Activated CD4-positive, CD25-positive, alpha-beta regulatory T cell treated with anti-CD3 and anti-CD28 coated beads, Interleukin-2, amount 50 U/mL, for 24 hours (primary cell): ENCODE measurements at regions not wholly inside any gene's neighbourhood (a gene's known extent, or its start where the extent isn't known, plus 50 kb on each side); places are given as distances from the start of the nearest gene placed in this dataset.

Experiments
- ATAC-seq, 2 donors: fragments of 150-1000 bp; cut with Tn5 transposase; one replicate each; pipeline ENCODE4 v1.10.0; 2021; ENCODE audit warnings: mild to moderate bottlenecking in 1 of 2, moderate library complexity in 1 of 2

DNA sequence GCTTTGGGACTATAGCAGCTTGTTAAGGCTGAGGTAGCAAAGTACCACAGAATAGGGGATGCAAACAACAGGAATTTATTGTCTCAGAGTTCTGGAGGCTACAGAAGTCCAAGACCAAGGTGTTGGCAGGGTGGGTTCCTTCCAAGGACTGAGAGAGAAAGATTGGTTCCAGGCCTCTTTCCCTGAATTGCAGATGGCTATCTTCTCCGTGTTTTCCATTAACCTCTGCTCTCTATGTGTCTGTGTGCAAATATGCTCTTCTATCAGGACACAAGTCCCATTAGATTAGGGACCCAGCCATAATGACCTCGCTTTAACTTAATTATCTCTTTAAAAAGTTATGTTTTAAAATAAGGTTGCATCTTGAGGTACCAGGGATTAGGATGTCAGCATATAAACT lies 1732.9 kb upstream of the SLC10A2 start:
- no peak for ATAC-seq

DNA sequence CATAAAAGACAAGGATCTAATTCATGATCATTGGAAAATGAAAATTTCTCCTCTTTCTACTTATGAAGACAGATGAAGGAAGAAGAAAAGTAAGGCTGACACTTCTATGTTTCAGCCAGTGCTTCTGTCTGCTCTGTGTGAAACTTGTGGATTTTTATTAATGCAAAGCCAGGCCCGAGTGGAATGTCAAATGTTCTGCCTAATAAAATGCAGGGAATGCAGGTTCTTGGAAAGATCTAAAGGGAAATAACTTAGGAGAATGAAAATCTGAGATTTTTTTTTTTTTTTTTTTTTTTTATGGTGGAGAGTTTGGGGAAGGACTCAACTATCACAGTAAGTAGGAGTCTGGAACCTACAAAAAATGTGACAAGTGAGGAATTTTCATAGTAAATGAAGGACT lies 1732.3 kb upstream of the SLC10A2 start:
- no peak for ATAC-seq

DNA sequence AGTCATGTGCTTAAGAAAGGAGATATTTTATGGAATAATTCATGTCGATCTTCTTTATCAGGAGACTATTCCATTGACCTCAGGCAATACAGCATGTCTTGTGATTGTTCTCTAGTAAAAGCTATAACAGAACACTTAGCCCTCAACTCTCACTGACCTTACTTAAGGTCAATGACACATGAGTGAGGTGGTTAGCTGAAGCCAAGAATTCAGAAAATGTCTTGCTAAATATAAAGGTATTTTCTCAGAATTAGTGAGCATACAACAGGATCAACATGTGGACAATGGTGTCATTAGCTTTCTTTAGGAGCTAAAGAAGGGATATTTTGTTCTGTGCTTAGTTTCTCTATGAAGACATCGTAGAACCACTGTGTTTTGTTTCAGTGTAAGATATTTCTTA lies 1730.4 kb upstream of the SLC10A2 start:
- no peak for ATAC-seq

DNA sequence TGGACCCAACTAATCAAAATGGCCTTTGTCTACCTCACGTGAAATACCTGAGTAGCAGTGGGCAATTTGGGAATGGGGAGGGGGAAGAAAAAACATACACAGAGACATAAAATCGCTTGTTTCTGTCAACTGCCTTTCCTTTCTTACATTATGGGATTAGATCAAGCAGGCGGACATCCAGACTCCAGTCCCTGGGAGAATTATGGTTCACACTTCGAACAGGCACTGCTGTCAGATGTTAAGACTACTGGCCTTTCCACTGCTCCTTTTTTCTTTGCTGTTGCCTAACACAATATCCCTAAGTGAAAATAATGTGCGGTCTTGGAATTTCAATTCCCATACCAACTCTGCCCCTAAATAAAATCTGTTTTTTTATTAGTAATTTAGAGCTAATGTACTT lies 1719.7 kb upstream of the SLC10A2 start:
- no peak for ATAC-seq

DNA sequence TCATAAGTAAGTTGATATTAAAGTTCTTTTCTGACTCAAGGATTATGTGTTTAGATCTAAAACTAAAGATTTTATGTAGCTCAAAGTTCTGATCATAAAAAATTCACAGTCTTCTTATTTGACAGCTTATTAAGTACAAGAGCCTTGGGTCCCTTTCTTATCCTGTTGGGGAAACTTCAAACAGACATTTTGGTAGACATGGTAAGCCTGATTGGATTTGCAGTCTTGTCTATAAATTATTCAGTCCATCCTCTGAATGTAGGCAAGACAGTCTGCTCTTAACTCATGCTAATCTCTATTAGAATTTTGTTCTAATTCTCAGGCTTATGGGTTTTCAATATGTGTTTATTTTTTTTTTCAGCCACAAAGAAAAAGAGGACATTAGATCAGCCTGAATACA lies 1718.7 kb upstream of the SLC10A2 start:
- ATAC-seq: no peak

GRCh38 chr13:104782741-104783140 lies 1716.5 kb upstream of the SLC10A2 start:
- no peak for ATAC-seq

DNA sequence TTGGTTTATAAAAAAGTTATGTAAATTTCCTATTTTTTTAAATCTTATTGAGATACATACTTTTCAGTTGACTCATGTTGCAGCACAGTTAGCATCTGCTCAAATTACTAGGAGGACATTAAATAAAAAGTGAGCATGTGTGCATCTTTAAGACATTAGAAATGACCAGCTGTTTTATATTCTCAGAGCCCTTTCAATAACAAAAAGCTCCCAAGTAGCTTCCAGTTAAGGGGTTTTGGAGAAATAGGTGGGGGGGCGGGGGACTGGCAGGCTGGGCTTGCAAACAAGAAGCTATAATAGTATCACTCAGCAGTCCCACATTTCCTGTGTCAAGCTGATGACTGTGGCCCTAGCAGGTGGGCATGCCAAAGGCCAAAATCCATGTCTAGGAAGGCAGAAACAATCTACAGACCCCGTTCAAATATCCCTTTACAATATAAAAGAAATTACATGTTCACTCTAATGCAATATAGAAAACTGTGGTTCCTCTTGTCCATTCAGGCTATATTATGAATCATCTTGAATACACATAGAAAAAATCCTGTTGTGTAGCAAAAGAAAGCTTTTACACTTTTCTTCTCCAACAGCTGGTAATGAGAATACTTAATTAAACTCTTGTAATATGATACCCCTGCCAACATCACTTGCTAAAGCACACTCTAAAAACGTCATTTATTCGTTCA lies 1713.2 kb upstream of the SLC10A2 start:
- ATAC-seq: no peak

DNA sequence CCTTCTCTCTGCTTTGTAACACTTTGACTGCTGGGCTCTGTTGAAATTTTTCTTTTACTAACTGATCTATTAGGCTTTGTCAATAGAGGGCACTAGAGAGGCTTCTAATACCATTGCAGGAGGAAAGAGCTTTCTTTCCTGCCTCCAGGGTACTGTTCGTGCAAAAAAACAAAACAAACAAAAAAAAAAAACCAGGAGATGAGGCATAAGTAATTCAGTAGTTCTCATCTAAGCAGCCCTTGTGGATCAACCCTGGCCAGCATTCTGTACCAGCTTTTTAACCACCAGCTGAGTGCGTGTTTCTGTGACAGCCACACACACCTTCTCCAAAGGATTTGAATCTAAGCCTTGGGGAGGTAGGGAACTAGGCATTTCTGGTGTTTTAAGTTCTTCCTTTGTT lies 1707.6 kb upstream of the SLC10A2 start:
- ATAC-seq: no peak

- ATAC-seq: no peak
These were observed 1703.3 kb upstream of the SLC10A2 start for GRCh38 chr13:104769545-104769944.

- ATAC-seq: no peak
These were observed 1700.1 kb upstream of the SLC10A2 start for GRCh38 chr13:104766319-104766718.

GRCh38 chr13:104764600-104764999 lies 1698.4 kb upstream of the SLC10A2 start:
- no peak for ATAC-seq

- no peak for ATAC-seq
These were observed 1692.9 kb upstream of the SLC10A2 start for GRCh38 chr13:104759069-104759468.

DNA sequence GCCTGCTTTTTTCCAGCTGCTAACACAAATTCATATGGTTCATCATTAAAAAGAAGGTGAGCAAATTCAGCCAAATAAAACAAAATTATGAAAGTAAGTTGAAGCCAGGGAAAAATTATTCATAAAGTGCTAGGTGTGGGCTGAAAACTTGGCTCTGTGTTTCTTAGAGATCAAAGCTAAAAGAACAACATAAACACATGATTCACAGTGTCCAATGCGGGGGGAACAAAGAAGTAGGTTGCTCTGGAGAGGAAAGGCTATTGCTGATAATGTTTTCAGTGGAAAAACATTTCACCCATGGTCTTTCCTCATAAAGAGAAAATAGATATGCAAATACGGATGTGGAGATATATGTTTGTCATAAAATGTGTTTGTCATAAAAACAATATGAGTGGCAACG lies 1691.5 kb upstream of the SLC10A2 start:
- no peak for ATAC-seq

- ATAC-seq: no peak
These were observed 1684.2 kb upstream of the SLC10A2 start for GRCh38 chr13:104750377-104750776.

GRCh38 chr13:104740641-104741222 lies 1674.5 kb upstream of the SLC10A2 start:
- no peak for ATAC-seq

DNA sequence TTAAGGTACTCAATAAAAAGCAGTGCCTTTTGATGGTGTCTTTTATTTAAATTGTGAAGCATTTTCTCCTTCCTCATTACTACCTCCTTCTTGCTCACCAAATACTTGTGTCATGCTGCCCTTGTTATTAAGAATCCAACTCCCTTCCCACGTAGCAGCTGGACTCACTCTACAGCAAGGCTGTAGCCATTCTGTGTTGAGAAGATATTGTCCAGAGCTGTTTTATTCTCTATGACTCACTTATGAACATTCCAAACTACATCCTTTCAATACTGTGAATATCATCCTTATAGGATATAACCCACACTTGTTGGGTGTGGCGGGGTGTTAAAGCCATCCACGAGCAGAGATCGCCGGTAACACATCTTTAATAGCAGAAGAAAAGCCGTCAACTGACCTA lies 1671.5 kb upstream of the SLC10A2 start:
- ATAC-seq: no peak

GRCh38 chr13:104733427-104733826 lies 1667.2 kb upstream of the SLC10A2 start:
- ATAC-seq: no peak

- no peak for ATAC-seq
These were observed 1648.9 kb upstream of the SLC10A2 start for GRCh38 chr13:104715111-104715510.

DNA sequence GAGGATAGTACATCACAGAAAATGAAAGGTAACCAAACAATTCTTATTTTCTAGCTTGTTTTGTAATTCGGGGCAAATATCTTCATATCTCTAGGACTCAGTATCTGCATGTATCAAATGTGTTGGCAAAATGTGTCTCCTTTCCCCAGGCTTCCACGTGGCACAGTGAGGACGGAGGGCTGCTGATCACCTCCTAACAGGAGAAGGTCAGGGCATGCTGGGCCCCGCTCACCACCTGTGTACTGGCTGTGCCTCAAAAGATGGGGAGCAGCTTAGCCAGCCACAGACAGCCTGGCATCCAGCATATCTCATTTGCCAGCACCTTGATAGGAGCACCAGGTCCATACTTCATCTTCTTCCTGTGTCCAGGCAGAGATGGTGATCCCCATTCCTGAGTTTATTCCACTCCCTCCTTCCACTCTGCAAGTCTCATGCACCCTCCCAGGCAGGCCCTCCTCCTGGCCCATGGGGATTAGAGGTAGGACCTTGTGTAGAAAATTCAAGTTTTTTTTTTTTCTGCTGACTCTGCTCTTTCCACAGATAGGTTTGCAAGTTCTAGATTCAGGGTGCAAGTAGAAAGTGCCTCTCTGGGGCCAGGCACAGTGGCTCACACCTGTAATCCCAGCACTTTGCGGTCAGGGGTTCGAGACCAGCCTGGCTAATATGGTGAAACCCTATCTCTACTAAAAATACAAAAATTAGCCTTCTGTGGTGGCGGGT lies 1639.0 kb upstream of the SLC10A2 start:
- no peak for ATAC-seq

DNA sequence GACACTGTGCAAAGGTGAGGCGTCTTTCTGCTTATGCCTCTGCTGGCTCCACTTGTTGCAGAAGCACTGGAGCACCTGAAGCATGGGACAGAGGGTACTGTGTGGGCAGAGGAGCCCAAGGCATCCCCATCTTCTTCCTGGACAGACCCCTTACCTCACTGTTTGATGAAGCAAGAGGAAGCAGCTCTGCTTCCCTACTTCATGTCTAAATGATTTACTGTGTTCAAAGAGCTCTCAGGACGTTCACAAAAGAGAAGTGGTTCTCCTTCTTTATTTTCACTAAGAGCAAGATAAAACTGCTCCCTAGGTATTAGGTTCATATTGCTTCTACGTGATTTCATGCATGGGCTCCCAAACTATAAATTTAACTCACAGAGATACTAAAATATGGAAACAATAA lies 1635.4 kb upstream of the SLC10A2 start:
- ATAC-seq: no peak

GRCh38 chr13:104694397-104694796 lies 1628.2 kb upstream of the SLC10A2 start:
- no peak for ATAC-seq

- no peak for ATAC-seq
These were observed 1626.9 kb upstream of the SLC10A2 start for GRCh38 chr13:104693126-104693525.

DNA sequence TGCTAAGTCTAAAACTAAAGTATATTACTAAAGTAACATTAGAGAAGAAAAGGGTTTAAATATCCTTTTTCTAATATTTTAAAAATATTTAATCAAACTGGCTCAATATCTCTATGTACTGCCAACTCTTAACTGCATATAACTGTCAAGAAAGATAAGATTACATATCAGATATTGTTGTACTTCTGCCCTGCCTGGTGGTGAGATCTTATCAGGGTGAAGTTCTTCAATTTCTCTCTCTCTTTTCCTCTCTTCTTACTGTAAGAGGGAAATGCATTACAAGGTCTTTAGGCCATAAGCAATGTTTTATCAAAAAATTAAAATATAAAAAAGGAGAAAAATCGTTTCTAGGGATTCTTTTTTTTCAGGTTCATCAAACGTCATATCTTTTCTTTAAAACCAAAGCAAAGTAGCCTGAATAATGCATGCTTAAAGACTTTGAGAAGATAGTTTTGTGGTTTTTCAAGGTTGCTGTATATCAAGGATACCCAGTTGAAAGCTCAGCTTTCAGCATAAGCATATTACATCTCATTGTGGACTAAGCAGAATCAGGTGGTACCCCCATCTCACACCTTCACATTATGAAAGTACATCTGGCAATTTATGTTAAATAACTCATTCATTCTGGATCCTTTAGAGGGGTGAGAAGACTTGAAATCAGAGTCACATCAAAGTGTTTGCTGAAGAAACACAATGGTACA lies 1625.7 kb upstream of the SLC10A2 start:
- ATAC-seq: no peak

GRCh38 chr13:104686484-104686883 lies 1620.3 kb upstream of the SLC10A2 start:
- ATAC-seq: no peak
